HEK293 (cell line): ENCODE measurements at regions not wholly inside any gene's neighbourhood (a gene's known extent, or its start where the extent isn't known, plus 50 kb on each side); places are given as distances from the start of the nearest gene placed in this dataset.

Experiments used
- CTCF ChIA-PET: fragments of 350-600 bp; formaldehyde crosslinking; extraction: SDS; loops from one replicate; lab custom pipeline; 2021; ENCODE audit warnings: antibody characterized with exemption; lab: Yijun Ruan, JAX
- POLR2A ChIA-PET: fragments of 300-600 bp; formaldehyde crosslinking; extraction: SDS; loops from one replicate; lab custom pipeline; 2020; ENCODE audit warnings: antibody characterized with exemption, inconsistent platforms; lab: Yijun Ruan, JAX
- H3K27ac ChIP-seq: fragments of 200-500 bp; sonication (Bioruptor generic); 2 replicates; pipeline ENCODE4 v1.5.1; 2014; ENCODE audit warnings: low read depth, low read length, control low read depth, inconsistent platforms; ENCODE audit errors: extremely low read depth
- H3K36me3 ChIP-seq, 2 experiments: fragments of 200-500 bp in 1 of 2; sonication (Bioruptor generic) in 1 of 2; 1 replicate in 1 of 2; 2 replicates in 1 of 2; pipeline ENCODE4 v1.5.1; 2014 to 2017; ENCODE audit warnings: inconsistent platforms in 2 of 2, low read length in 2 of 2; ENCODE audit not compliant: control insufficient read depth in 2 of 2, insufficient read depth in 1 of 2
- H3K4me1 ChIP-seq: fragments of 200-500 bp; sonication (Bioruptor generic); 2 replicates; pipeline ENCODE4 v1.5.1; 2014; ENCODE audit warnings: mild to moderate bottlenecking, low read length, inconsistent platforms; ENCODE audit not compliant: control insufficient read depth, insufficient read depth
- H3K4me3 ChIP-seq: 2 replicates; pipeline ENCODE4 v1.5.1; 2011; ENCODE audit warnings: low read depth, mild to moderate bottlenecking, control low read depth, low read length, moderate library complexity
- H3K9me3 ChIP-seq: fragments of 200-500 bp; sonication (Bioruptor generic); 2 replicates; pipeline ENCODE4 v1.5.1; 2014; ENCODE audit warnings: low read depth, low read length, inconsistent platforms; ENCODE audit not compliant: control insufficient read depth, insufficient read depth
- ELK4 ChIP-seq: IDR thresholded peaks from 2 replicates; pipeline ENCODE4 v1.6.1; 2011; ENCODE audit warnings: mild to moderate bottlenecking, low read depth, low read length, borderline replicate concordance
- INSM2 ChIP-seq: fragments of 450-650 bp; formaldehyde crosslinking; IDR thresholded peaks from 2 replicates; pipeline ENCODE4 v1.5.1; 2016; ENCODE audit warnings: missing biosample characterization, missing genetic modification characterization
- KLF8 ChIP-seq: fragments of 450-650 bp; formaldehyde crosslinking; IDR thresholded peaks from 2 replicates; pipeline ENCODE4 v1.5.1; 2016; ENCODE audit warnings: missing biosample characterization, missing genetic modification characterization
- OSR2 ChIP-seq: fragments of 450-650 bp; formaldehyde crosslinking; IDR thresholded peaks from 2 replicates; pipeline ENCODE4 v1.5.1; 2016; ENCODE audit warnings: missing biosample characterization, missing genetic modification characterization
- WT1 ChIP-seq: fragments of 450-650 bp; formaldehyde crosslinking; IDR thresholded peaks from 2 replicates; pipeline ENCODE4 v1.5.1; 2016; ENCODE audit warnings: missing biosample characterization, missing genetic modification characterization
- ZBTB8A ChIP-seq: fragments of 450-650 bp; formaldehyde crosslinking; IDR thresholded peaks from 2 replicates; pipeline ENCODE4 v1.5.1; 2016; ENCODE audit warnings: missing biosample characterization, missing genetic modification characterization
- ZEB2 ChIP-seq: fragments of 450-650 bp; formaldehyde crosslinking; IDR thresholded peaks from 2 replicates; pipeline ENCODE4 v1.5.1; 2016; ENCODE audit warnings: missing biosample characterization, missing genetic modification characterization
- ZFP37 ChIP-seq: fragments of 450-650 bp; formaldehyde crosslinking; IDR thresholded peaks from 2 replicates; pipeline ENCODE4 v1.5.1; 2016; ENCODE audit warnings: missing biosample characterization, missing genetic modification characterization
- ZNF16 ChIP-seq: fragments of 450-650 bp; formaldehyde crosslinking; IDR thresholded peaks from 2 replicates; pipeline ENCODE4 v1.5.1; 2016; ENCODE audit warnings: low read depth, missing biosample characterization, missing genetic modification characterization
- ZNF19 ChIP-seq: fragments of 450-650 bp; formaldehyde crosslinking; IDR thresholded peaks from 2 replicates; pipeline ENCODE4; 2016; ENCODE audit warnings: missing biosample characterization, missing genetic modification characterization, low read depth
- ZNF202 ChIP-seq: fragments of 450-650 bp; formaldehyde crosslinking; IDR thresholded peaks from 2 replicates; pipeline ENCODE4 v1.5.1; 2016; ENCODE audit warnings: missing biosample characterization, missing genetic modification characterization, borderline replicate concordance
- ZNF23 ChIP-seq: fragments of 450-650 bp; formaldehyde crosslinking; IDR thresholded peaks from 2 replicates; pipeline ENCODE4 v1.5.1; 2016; ENCODE audit warnings: missing biosample characterization, missing genetic modification characterization, borderline replicate concordance
- ZNF239 ChIP-seq: fragments of 450-650 bp; formaldehyde crosslinking; IDR thresholded peaks from 2 replicates; pipeline ENCODE4 v1.5.1; 2016; ENCODE audit warnings: missing biosample characterization, missing genetic modification characterization
- ZNF292 ChIP-seq: fragments of 450-650 bp; formaldehyde crosslinking; IDR thresholded peaks from 2 replicates; pipeline ENCODE4 v1.5.1; 2016; ENCODE audit warnings: low read depth, missing biosample characterization, missing genetic modification characterization, borderline replicate concordance
- ZNF37A ChIP-seq: fragments of 450-650 bp; IDR thresholded peaks from 2 replicates; pipeline ENCODE4 v1.5.1; 2018; ENCODE audit warnings: missing biosample characterization, missing genetic modification characterization
- ZNF416 ChIP-seq: fragments of 450-650 bp; formaldehyde crosslinking; IDR thresholded peaks from 2 replicates; pipeline ENCODE4 v1.5.1; 2016; ENCODE audit warnings: missing biosample characterization, missing genetic modification characterization
- ZNF473 ChIP-seq: fragments of 450-650 bp; formaldehyde crosslinking; IDR thresholded peaks from 2 replicates; pipeline ENCODE4 v1.5.1; 2017; ENCODE audit warnings: missing biosample characterization, missing genetic modification characterization
- ZNF544 ChIP-seq: fragments of 450-650 bp; formaldehyde crosslinking; IDR thresholded peaks from 2 replicates; pipeline ENCODE4 v1.5.0; 2017; ENCODE audit warnings: missing biosample characterization, missing genetic modification characterization
- ZNF548 ChIP-seq: fragments of 450-650 bp; formaldehyde crosslinking; IDR thresholded peaks from 2 replicates; pipeline ENCODE4 v1.5.1; 2016; ENCODE audit warnings: missing biosample characterization, missing genetic modification characterization
- ZNF571 ChIP-seq: fragments of 450-650 bp; formaldehyde crosslinking; IDR thresholded peaks from 2 replicates; pipeline ENCODE4 v1.5.0; 2017; ENCODE audit warnings: missing biosample characterization, missing genetic modification characterization
- ZNF677 ChIP-seq: fragments of 450-650 bp; IDR thresholded peaks from 2 replicates; pipeline ENCODE4 v1.5.0; 2018; ENCODE audit warnings: missing biosample characterization, mild to moderate bottlenecking, missing genetic modification characterization, moderate library complexity
- ZNF701 ChIP-seq: fragments of 450-650 bp; formaldehyde crosslinking; IDR thresholded peaks from 2 replicates; pipeline ENCODE4 v1.5.1; 2016; ENCODE audit warnings: missing biosample characterization, missing genetic modification characterization
- ZNF704 ChIP-seq: fragments of 450-650 bp; formaldehyde crosslinking; IDR thresholded peaks from 2 replicates; pipeline ENCODE4 v1.5.1; 2016; ENCODE audit warnings: missing biosample characterization, missing genetic modification characterization
- TF ChIP-seq, protein P1 (sequence below): fragments of 450-650 bp; formaldehyde crosslinking; IDR thresholded peaks from 2 replicates; pipeline ENCODE4 v1.5.1; 2016; ENCODE audit warnings: missing biosample characterization, missing genetic modification characterization, low read depth
- TF ChIP-seq, protein P2 (sequence below): fragments of 450-650 bp; formaldehyde crosslinking; IDR thresholded peaks from 2 replicates; pipeline ENCODE4 v1.5.1; 2017; ENCODE audit warnings: missing biosample characterization, missing genetic modification characterization
- TF ChIP-seq, protein P3 (sequence below): fragments of 450-650 bp; formaldehyde crosslinking; IDR thresholded peaks from 2 replicates; pipeline ENCODE4 v1.5.1; 2016; ENCODE audit warnings: missing biosample characterization, missing genetic modification characterization

DNA sequence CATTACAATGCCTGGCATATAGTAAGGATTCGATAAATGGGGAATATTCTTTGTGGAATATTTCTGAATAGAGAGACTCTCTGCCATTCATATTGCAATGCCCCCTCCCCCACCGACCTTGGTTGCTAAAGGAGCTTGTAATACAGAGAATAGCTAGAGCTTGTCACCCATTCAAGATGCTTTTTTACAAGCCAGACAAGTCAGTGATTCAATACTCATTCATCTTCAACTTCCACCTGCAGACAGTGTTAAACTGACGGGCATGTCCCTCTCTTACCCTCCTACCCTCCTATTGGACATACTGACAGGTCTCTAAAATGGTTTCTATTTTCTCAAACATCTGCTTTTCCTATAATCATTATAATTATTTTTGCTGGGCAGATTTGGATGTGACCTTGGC is 257.4 kb downstream of the KCNJ2 start:
- no peak for TF ChIP-seq ZNF548 (tag by site-specific recombination)
- TF ChIP-seq ZNF16 (tag by site-specific recombination): no peak
- TF ChIP-seq ZNF544 (tag by site-specific recombination): no peak
- no peak for TF ChIP-seq ZNF677 (tag by site-specific recombination)
- TF ChIP-seq, protein P1, sequence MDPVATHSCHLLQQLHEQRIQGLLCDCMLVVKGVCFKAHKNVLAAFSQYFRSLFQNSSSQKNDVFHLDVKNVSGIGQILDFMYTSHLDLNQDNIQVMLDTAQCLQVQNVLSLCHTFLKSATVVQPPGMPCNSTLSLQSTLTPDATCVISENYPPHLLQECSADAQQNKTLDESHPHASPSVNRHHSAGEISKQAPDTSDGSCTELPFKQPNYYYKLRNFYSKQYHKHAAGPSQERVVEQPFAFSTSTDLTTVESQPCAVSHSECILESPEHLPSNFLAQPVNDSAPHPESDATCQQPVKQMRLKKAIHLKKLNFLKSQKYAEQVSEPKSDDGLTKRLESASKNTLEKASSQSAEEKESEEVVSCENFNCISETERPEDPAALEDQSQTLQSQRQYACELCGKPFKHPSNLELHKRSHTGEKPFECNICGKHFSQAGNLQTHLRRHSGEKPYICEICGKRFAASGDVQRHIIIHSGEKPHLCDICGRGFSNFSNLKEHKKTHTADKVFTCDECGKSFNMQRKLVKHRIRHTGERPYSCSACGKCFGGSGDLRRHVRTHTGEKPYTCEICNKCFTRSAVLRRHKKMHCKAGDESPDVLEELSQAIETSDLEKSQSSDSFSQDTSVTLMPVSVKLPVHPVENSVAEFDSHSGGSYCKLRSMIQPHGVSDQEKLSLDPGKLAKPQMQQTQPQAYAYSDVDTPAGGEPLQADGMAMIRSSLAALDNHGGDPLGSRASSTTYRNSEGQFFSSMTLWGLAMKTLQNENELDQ (tag by site-specific recombination): no peak
- no peak for TF ChIP-seq ZEB2 (tag by site-specific recombination)
- TF ChIP-seq INSM2 (tag by site-specific recombination): no peak
- TF ChIP-seq ZNF23 (tag by site-specific recombination): no peak
- TF ChIP-seq, protein P2, sequence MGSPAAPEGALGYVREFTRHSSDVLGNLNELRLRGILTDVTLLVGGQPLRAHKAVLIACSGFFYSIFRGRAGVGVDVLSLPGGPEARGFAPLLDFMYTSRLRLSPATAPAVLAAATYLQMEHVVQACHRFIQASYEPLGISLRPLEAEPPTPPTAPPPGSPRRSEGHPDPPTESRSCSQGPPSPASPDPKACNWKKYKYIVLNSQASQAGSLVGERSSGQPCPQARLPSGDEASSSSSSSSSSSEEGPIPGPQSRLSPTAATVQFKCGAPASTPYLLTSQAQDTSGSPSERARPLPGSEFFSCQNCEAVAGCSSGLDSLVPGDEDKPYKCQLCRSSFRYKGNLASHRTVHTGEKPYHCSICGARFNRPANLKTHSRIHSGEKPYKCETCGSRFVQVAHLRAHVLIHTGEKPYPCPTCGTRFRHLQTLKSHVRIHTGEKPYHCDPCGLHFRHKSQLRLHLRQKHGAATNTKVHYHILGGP: no peak
- TF ChIP-seq, protein P3, sequence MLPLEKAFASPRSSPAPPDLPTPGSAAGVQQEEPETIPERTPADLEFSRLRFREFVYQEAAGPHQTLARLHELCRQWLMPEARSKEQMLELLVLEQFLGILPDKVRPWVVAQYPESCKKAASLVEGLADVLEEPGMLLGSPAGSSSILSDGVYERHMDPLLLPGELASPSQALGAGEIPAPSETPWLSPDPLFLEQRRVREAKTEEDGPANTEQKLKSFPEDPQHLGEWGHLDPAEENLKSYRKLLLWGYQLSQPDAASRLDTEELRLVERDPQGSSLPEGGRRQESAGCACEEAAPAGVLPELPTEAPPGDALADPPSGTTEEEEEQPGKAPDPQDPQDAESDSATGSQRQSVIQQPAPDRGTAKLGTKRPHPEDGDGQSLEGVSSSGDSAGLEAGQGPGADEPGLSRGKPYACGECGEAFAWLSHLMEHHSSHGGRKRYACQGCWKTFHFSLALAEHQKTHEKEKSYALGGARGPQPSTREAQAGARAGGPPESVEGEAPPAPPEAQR: no peak
- no peak for TF ChIP-seq ZNF473 (tag by site-specific recombination)
- no peak for TF ChIP-seq WT1
- no peak for TF ChIP-seq OSR2
- no peak for TF ChIP-seq ZNF239 (tag by site-specific recombination)
- TF ChIP-seq ZBTB8A (tag by site-specific recombination): no peak
- TF ChIP-seq ZNF416 (tag by site-specific recombination): no peak
- no peak for TF ChIP-seq ZNF701 (tag by site-specific recombination)
- TF ChIP-seq, all 188 proteins: peak for 0
- no peaks in the 10 kb centered on the region for H3K9me3 ChIP-seq
- no peaks in the 10 kb centered on the region; the same call in none of the 2 replicates for H3K4me1 ChIP-seq
- POLR2A ChIA-PET: no interaction called here
- H3K36me3 ChIP-seq: no peaks in the 10 kb centered on the region
- no peak overlapping the region for H3K4me3 ChIP-seq
- CTCF ChIA-PET: interaction anchor here (0.6 kb wide), 1 partner anchor 758 kb away, joined by 3 read pairs; no protein-coding TSS in a partner anchor
- no peak overlapping the region for H3K27ac ChIP-seq

DNA sequence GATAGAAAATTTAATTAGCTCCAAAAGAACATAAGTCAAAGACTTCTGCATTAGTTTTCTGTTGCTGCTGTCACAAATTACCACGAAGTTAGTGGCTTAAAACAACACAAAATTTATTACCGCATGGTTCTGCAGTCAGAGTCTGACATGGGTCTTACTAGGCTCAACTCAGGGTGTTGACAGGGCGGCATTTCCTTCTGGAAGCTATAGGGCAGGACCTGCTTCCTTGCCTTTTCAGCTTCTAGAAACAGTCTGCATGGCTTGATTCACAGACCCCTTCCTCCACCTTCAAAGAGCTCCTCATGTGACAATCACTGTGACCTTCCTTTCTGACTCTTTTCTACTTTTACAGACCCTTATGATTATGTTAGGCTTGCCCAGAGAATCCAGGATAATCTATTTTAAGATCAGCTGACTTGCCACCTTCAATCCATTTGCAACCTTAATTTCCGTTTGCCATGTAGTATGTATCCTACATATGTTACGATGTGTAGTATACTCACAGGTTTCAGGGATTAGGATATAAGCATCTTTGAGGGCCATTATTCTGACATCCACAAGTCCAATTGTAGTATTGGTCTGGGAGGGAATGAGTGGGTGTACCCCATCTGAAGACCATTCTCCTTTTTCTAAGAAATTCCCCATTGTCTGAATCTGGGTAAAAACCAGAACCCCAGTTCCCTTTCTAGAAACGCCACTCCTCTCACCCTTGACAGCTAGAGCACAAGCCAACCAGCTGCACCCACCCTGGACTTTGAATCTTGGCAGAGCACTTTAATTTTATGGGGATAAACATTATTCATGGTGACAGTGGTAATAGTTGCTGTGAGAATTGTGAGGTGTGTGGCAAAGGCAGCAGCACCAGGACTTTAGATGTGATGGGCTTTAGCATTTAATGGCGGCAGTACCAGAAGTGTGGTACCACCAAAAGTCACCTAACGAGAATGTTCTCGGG is 265.5 kb downstream of the KCNJ2 start:
- Histone ChIP-seq H3K36me3 (no peaks in the 10 kb centered on the region), H3K4me3 (no peak overlapping the region), H3K27ac (no peak overlapping the region), H3K4me1 (no peaks in the 10 kb centered on the region), H3K9me3 (no peaks in the 10 kb centered on the region)
- CTCF ChIA-PET: interaction anchor here (0.6 to 0.7 kb wide), 2 partner anchors 32 to 360 kb away, joined by 3 read pairs; partner anchors contain the start of gene KCNJ16
- POLR2A ChIA-PET: no interaction called here
- no peak for TF ChIP-seq ZFP37 (tag by site-specific recombination)
- TF ChIP-seq ZNF202 (tag by site-specific recombination): no peak
- TF ChIP-seq ZNF571 (tag by site-specific recombination): no peak
- no peak for TF ChIP-seq ELK4
- no peak for TF ChIP-seq ZNF292 (tag by site-specific recombination)
- no peak for TF ChIP-seq ZNF19 (tag by site-specific recombination)
- no peak for TF ChIP-seq KLF8 (tag by site-specific recombination)
- no peak for TF ChIP-seq ZNF704 (tag by site-specific recombination)
- TF ChIP-seq ZNF37A (tag by site-specific recombination): no peak
